Putamen (tissue), 1 donor: ENCODE measurements at regions not wholly inside any gene's neighbourhood (a gene's known extent, or its start where the extent isn't known, plus 50 kb on each side); places are given as distances from the start of the nearest gene placed in this dataset.
"Not testable (repeated sequence)": the region's sequence is repeated elsewhere in the genome, so short reads cannot be mapped to it uniquely, and the experiment has no call there.

Source experiments
- DNase-seq: peaks from one replicate; pipeline ENCODE4 v3.0.0-alpha.2; 2016; ENCODE audit warnings: low spot score

- DNase-seq: not testable (repeated sequence)
Observed at GRCh38 chr2:91521944-91522343, 2830.5 kb downstream of the RPIA start.

- not testable (repeated sequence) for DNase-seq
Observed at GRCh38 chr2:91522877-91523276, 2831.4 kb downstream of the RPIA start.

DNA sequence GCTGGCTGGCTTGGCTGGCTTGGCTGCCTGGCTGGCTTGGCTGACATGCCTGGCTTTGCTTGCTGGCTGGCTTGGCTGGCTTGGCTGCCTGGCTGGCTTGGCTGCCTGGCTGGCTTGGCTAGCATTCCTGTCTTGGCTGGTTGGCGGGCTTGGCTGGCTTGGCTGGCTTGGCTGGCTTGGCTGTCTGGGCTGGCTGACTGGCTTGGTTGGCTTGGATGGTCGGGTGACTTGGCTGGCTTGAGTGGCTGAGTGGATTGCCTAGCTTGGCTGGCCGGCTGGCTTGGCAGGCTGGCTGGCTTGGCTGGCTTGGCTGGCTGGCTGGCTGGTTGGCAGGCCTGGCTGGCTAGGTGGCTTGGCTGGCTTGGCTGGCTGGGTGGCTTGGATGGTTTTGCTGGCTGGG is 2832.3 kb downstream of the RPIA start:
- DNase-seq: not testable (repeated sequence)

GRCh38 chr2:91525587-91525986 is 2834.1 kb downstream of the RPIA start:
- DNase-seq: not testable (repeated sequence)

- DNase-seq: not testable (repeated sequence)
Observed at GRCh38 chr2:91526083-91526482, 2834.6 kb downstream of the RPIA start.

DNA sequence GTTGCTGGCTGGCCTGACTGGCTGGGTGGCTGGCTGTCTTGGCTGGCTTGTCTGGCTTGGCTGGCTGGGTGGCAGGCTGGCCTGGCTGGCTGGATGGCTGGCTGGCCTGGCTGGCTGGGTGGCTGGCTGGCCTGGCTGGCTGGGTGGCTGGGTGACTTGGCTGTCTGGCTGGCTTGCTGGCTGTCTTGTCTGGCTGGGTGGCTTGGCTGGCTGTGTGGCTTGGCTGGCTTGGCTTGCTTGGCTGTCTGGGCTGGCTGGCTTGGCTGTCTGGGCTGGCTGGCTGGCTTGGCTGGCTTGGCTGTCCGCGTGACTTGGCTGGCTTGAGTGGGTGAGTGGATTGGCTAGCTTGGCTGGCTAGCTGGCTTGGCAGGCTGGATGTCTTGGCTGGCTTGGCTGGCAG is 2835.6 kb downstream of the RPIA start:
- DNase-seq: not testable (repeated sequence)

- not testable (repeated sequence) for DNase-seq
Observed at GRCh38 chr2:91527491-91528031, 2836.1 kb downstream of the RPIA start.

- DNase-seq: not testable (repeated sequence)
Observed at GRCh38 chr2:91528361-91528760, 2836.9 kb downstream of the RPIA start.

DNA sequence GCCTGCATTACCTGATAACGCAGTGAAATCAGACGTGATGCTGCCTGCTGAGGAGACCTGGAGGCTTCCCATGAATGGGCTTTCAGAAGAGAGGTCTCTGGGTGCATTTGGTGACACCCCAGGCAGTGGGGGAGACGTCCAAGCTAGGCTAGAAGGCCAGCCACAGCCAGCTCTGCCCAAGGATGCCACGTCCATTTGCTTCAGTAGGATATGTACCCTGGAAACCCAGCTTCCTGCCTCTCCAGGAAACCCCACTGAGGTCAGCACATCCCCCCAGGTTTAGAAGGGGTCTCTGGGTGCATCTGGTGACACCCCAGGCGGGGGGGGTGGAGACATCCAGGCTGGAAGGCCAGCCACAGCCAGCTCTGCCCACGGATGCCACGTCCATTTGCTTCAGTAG is 2844.6 kb downstream of the RPIA start:
- not testable (repeated sequence) for DNase-seq

- not testable (repeated sequence) for DNase-seq
Observed at GRCh38 chr2:91536549-91537263, 2845.2 kb downstream of the RPIA start.

- not testable (repeated sequence) for DNase-seq
Observed at GRCh38 chr2:91549316-91549715, 2857.8 kb downstream of the RPIA start.

DNA sequence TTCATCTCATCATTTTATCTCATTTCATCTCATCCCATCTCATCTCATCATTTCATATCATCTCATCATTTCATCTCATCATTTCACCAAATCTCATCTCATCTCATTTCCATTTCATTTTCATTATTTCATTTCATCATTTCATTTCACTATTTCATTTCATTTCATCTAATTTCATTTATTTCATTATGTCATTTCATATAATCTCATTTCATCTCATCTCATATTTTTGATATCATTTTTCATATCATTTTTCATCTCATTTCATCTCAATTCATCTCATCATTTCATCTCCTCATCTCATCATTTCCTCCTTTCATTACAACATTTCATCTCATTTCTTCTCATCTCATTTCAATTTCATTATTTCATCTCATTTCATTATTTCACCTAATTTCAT is 2866.8 kb downstream of the RPIA start:
- DNase-seq: not testable (repeated sequence)

GRCh38 chr2:91559269-91559668 is 2867.8 kb downstream of the RPIA start:
- not testable (repeated sequence) for DNase-seq

DNA sequence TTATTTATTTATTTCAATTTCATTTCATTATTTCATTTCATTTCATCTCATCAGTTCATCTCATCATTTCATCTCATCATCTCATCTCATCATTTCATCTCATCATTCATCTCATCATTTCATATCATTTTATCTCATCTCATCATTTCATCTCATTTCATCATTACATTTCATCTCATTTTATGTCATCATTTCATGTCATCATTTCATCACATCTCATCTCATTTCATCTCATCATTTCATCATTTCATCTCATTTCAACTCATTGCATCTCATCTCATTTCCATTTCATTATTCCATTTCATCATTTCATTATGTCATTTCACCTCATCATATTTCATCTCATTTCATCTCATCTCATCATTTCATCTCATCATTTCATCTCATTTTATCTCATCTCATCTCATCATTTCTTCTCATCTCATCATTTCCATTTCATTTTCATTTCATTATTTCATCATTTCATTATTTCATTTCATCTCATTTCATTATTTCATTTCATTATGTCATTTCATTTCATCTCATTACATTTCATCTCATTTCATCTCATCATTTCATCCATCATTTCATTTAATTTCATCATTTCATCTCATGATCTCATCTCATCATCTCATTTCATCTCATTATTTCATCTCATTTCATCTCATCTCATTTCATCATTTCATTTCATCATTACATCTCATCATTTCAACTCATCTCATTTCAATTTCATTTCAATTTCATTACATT is 2868.6 kb downstream of the RPIA start:
- DNase-seq: not testable (repeated sequence)

DNA sequence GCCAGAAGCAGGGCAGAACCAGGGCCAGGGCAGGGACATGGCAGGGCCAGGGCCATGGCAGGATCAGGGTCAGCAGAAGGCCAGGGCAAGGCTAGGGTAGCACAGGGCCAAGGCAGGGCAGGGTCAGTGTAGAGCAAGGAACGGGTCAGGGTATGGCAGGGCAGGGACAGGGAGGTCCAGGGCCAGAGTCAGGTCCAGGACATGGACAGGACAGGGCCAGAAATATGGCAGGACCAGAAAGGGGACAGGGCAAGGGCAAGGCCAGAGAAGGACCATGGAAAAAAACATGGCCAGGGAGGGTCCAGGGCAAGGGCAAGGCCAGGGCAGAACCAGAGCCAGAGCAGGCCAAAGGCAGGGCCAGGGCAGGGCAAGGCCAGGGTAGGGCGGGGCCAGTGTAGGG is 2870.7 kb downstream of the RPIA start:
- DNase-seq: not testable (repeated sequence)

GRCh38 chr2:91564700-91565099 is 2873.2 kb downstream of the RPIA start:
- DNase-seq: not testable (repeated sequence)

- DNase-seq: not testable (repeated sequence)
Observed at GRCh38 chr2:91565689-91566430, 2874.4 kb downstream of the RPIA start.

DNA sequence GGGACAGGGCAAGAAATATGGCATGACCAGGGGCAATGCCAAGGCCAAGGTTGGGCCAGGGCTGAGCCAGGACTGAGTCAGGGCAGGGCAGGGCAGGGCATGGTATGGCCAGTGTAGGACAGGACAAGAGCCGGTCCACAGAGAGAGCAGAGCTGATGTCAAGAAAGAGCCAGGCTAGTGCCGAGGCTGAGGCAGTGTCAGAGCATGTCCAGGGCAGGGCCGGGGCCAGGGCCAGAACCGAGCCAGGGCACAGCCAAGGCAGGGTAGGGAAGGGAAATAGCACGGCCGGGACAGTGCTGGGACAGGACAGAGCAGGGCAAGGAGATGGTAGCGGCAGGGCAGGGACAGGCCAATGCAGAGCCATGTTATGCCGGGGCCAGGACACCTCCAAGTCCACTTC is 2875.1 kb downstream of the RPIA start:
- not testable (repeated sequence) for DNase-seq

DNA sequence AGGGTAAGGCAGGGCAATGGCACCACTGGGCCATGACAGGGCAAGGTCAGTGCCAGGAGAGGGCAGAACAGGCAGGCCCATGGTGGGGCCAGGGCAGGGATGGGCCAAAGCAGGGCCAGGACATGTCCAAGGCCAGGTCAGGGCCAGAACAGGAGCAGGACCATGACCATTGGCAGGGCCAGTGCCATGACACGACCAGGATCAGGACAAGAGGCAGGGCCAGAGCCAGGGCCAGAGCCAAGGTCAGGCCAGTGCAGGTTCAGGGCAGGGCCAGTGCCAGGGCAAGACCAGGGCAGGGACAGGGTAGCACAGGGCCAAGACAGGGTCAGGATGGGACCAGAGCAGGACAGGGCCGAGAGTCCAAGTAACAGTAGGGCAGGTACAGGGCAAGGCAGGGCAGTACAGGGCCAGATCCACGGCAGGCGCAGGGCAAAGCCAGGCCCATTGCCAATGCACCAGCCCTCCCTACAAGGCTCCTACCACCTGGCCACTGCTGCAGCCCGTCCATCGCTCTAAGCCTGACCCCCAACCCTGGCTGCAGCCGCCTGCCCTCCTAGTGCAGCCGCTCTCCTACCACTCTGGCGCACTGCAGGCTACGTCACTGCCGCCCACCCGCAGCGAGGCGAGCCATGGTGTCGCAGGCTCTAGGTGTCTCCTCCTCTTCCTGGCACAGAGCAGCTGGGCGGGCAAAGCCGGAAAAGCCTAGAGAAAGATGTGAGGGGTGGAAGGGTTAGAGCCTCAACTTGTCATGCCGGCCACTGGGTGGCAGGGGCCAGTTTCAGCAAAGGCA is 2876.3 kb downstream of the RPIA start:
- DNase-seq: not testable (repeated sequence)

DNA sequence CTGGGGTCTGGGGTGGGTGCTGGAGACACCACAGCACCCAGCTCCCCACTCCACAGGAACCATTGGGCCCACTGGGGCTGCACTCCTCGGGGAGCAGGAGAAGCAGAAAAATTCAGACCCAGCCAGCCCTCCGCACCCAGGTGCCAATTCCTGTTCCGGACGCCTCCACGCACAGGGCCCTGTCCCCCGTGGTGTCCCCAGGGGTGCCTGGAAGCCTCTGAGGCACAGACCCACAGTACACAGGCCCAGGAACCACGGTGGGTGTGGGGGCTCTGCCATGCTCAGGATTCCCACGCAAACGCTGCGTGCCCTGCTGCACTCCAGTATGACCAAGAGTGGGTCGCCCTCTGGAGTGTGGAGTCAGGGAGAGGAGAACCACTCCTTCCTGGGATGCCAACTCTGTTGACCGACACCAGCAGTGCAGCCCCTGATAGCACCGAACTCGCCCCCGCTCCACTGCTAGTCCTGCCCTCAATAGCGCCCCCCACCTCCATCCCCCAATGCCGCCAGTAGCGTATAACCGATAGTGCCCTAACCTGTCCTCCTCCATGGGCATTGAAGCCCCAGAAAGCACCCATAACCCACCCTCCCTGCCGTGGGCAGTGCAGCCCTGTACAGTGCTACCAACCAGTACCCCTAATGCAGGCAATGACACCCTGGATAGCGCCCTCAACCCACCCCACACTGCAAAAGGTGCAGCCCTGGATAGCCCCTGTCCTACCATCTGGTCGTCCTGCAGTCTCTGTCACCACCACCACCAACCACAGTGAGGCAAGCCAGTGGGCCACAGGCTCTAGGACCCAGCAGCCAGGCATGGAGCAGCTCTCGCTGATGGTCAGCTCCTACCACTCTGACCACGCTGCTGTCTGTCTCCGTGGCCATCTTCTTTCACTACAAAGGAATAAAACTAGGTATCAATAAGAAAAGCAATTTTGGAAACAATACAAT is 2877.2 kb downstream of the RPIA start:
- not testable (repeated sequence) for DNase-seq
